HG02870 (cell line): ENCODE measurements at regions not wholly inside any gene's neighbourhood (a gene's known extent, or its start where the extent isn't known, plus 50 kb on each side); places are given as distances from the start of the nearest gene placed in this dataset.
A peak's percentile ranks its signal among the peaks of the same experiment; 100 is the strongest.

Experiments
- ATAC-seq: cut with Tn5 transposase; IDR thresholded peaks from one replicate; pipeline ENCODE4 v1.9.1; 2021; ENCODE audit warnings: mild to moderate bottlenecking, moderate library complexity; ENCODE audit not compliant: unreplicated experiment

- no peak for ATAC-seq
Measured at GRCh38 chr4:11534623-11535302, 106.1 kb upstream of the HS3ST1 start.

- no peak for ATAC-seq
Measured at GRCh38 chr4:11532138-11532537, 103.4 kb upstream of the HS3ST1 start.

GRCh38 chr4:11529625-11530201, 101.0 kb upstream of the HS3ST1 start:
- no peak for ATAC-seq

GRCh38 chr4:11525085-11525484, 96.4 kb upstream of the HS3ST1 start:
- ATAC-seq: no peak

- ATAC-seq: no peak
Measured at GRCh38 chr4:11518754-11519153, 90.1 kb upstream of the HS3ST1 start.

- no peak for ATAC-seq
Measured at GRCh38 chr4:11514779-11515419, 86.2 kb upstream of the HS3ST1 start.

GRCh38 chr4:11514003-11514402, 85.3 kb upstream of the HS3ST1 start:
- ATAC-seq: no peak

GRCh38 chr4:11512871-11513270, 84.2 kb upstream of the HS3ST1 start:
- no peak for ATAC-seq

GRCh38 chr4:11511321-11511720, 82.6 kb upstream of the HS3ST1 start:
- no peak for ATAC-seq

- no peak for ATAC-seq
Measured at GRCh38 chr4:11507920-11508319, 79.2 kb upstream of the HS3ST1 start.

- no peak for ATAC-seq
Measured at GRCh38 chr4:11506194-11506593, 77.5 kb upstream of the HS3ST1 start.

- ATAC-seq: no peak
Measured at GRCh38 chr4:11505221-11505971, 76.7 kb upstream of the HS3ST1 start.

- ATAC-seq: no peak
Measured at GRCh38 chr4:11503166-11503565, 74.5 kb upstream of the HS3ST1 start.

- no peak for ATAC-seq
Measured at GRCh38 chr4:11497972-11498371, 69.3 kb upstream of the HS3ST1 start.

- no peak for ATAC-seq
Measured at GRCh38 chr4:11497212-11497806, 68.6 kb upstream of the HS3ST1 start.

GRCh38 chr4:11496351-11496829, 67.7 kb upstream of the HS3ST1 start:
- ATAC-seq: no peak

- ATAC-seq: no peak
Measured at GRCh38 chr4:11495818-11496217, 67.1 kb upstream of the HS3ST1 start.

- ATAC-seq: no peak
Measured at GRCh38 chr4:11495291-11495690, 66.6 kb upstream of the HS3ST1 start.

- ATAC-seq: no peak
Measured at GRCh38 chr4:11494232-11494631, 65.5 kb upstream of the HS3ST1 start.

GRCh38 chr4:11489453-11490083, 60.9 kb upstream of the HS3ST1 start:
- ATAC-seq: peak; percentile 73
